RPMI7951 (cell line): ENCODE measurements at regions not wholly inside any gene's neighbourhood (a gene's known extent, or its start where the extent isn't known, plus 50 kb on each side); places are given as distances from the start of the nearest gene placed in this dataset.
"Not testable (repeated sequence)": the region's sequence is repeated elsewhere in the genome, so short reads cannot be mapped to it uniquely, and the experiment has no call there.

Experiments
- DNase-seq: peaks from one replicate; pipeline ENCODE4 v3.0.0-alpha.2; 2012; ENCODE audit warnings: low read depth

DNA sequence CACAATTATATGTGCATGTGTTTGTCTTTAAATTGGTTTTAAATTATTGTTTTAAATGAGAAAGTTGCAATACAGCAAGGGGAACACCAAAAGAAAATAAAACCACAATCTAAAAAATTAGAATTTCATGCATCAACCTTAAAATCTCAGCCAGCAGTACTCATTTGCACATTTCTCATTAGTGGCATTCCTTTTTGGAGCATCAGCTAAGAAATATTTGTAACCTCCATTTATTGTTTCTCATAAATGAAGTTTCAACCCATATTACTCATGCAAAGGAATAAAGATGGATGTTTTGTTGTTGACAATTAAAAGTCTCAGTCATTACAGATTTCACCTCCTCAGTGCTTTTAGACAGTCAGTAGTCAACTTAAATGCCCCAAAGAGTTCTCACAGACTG is 160.1 kb downstream of the TBX15 start:
- DNase-seq: no peak

- no peak for DNase-seq
Observed at GRCh38 chr1:118827636-118828035, 160.5 kb downstream of the TBX15 start.

- no peak for DNase-seq
Observed at GRCh38 chr1:118827207-118827606, 160.9 kb downstream of the TBX15 start.

DNA sequence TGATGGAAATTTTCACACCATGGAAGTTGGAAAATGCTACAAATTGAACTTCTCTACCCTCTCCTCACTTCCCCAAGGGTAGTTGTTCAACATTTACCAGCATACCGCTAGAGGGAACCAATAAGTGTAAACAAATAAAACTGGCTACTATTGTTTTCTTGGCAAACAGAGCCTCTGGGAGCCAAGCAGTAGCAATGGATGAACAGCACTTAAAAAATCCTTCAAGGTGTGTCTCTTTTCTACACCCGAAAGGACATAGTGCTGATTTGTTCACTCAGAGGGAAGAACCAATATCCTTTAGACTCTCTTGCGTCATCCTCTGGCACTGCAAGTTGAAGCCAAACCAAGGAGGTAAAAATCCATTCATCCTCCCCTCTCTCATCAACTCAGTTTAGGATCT is 161.5 kb downstream of the TBX15 start:
- no peak for DNase-seq

- no peak for DNase-seq
Observed at GRCh38 chr1:118825619-118826018, 162.5 kb downstream of the TBX15 start.

GRCh38 chr1:118821801-118822200 is 166.3 kb downstream of the TBX15 start:
- DNase-seq: peak; percentile 5

GRCh38 chr1:118820864-118821263 is 167.3 kb downstream of the TBX15 start:
- DNase-seq: no peak

- DNase-seq: no peak
Observed at GRCh38 chr1:118815909-118816308, 172.2 kb downstream of the TBX15 start.

DNA sequence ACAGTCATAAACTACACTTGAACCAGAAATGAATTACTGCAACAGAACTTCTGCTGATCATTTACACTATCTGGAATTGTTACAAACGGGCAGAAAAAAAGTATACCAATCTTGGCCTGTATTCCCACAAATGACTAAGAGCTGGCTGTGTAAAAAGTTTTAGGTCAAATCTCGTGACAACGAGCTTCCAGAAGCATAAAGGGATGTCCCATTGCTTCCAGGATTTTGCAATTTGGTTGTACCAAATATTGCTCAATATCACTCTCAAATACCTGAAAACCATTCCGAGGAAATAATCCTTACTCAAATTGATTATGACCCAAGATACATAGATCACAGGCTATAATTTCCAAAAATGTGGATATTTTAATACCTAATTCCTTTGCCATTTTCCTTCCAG is 175.6 kb downstream of the TBX15 start:
- no peak for DNase-seq

GRCh38 chr1:118811156-118811555 is 177.0 kb downstream of the TBX15 start:
- DNase-seq: peak; percentile 55

DNA sequence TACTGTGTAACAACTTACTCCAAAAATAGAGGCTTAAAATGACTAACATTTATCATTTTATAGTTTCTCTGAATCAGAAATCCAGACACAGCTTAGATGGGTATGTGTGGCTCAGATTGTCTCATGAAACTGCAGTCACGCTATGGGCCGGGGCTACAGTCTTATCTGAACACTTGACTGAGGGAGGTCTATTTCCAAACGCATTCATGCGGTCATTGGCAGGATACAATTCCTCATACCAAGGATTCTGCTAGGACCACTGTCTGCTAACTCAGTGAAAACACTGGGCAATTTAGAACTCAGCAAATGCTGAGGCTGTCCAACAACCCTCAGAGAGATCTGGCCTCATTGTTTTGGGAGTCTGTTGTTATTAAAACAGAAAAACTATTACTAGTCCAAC is 178.6 kb downstream of the TBX15 start:
- peak; percentile 63 for DNase-seq

DNA sequence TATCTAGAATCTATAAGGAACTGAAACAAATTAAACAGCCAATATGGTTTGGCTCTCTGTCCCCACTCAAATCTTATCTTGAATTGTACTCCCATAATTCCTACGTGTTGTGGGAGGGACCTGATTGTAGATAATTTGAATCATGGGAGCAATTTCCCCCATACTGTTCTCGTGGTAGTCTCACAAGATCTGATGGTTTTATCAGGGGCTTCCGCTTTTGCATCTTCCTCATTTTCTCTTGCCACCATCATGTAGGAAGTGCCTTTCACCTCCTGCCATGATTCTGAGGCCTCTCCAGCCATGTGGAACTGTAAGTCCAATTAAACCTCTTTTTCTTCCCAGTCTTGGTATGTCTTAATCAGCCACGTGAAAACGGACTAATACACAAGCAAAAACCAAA is 185.0 kb downstream of the TBX15 start:
- DNase-seq: not testable (repeated sequence)

GRCh38 chr1:118791094-118791691 is 196.9 kb downstream of the TBX15 start:
- DNase-seq: no peak

GRCh38 chr1:118788463-118788862 is 199.7 kb downstream of the TBX15 start:
- DNase-seq: peak; percentile 32

DNA sequence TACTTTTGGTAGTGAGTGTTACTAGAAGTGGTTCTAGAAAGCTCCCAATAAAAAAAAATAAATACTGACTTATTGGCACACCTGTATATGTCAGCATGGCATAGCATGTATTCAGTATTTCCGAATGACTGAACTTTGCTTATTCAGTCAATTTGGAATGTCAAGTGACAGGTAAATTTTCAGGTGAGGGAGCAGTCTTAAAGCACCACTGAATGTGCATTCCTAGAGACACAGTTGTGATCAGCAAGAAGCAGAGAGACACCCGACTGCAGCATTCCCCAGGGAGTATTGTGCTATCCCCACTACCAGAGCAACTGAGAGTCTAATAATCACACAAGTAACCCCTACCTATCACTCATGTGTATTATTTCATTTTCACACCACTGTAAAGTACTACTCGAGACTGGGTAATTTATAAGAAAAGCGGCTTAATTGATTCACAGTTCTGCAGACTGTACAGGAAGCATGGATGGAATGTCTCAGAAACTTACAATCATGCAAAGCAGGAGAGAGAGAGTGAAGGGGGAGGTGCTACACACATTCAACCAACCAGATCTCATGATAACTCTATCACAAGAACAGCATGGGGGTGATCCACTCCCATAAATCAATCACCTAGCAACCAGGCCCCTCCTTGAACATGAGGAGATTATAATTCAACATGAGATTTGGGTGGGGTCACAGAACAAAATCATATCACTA is 201.5 kb downstream of the TBX15 start:
- DNase-seq: no peak

GRCh38 chr1:118785246-118785645 is 202.9 kb downstream of the TBX15 start:
- DNase-seq: peak; percentile 16

DNA sequence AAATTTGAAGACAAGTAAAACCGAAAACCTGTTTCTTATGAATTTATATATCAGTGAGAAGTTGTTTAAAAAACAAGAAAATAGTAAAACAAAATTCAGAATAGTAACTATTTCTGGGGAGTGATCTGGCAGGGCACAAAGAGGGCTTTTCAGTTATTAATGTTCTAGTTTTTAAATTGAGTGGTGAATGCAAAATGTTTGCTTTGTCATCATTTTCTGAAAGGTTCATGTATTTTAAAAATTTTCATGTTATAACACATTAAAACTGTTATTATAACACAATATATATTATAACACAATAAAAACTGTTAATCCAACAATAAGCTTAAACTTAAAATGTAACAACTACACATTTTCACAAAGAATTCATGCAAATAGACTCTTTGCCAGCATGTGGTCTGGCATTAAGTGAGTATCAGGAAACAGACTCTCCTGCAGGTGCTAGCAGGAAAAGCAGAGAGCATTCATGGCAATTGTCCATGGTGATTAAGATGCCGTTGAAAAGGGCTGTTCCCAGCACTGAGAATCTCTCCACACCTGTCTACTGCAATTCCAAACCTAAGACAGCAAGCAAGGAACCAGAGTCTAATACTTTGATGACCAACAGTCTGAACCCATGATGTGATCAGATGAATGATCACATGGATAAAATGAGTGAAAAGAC is 204.9 kb downstream of the TBX15 start:
- DNase-seq: no peak

GRCh38 chr1:118773656-118774055 is 214.5 kb downstream of the TBX15 start:
- DNase-seq: no peak

DNA sequence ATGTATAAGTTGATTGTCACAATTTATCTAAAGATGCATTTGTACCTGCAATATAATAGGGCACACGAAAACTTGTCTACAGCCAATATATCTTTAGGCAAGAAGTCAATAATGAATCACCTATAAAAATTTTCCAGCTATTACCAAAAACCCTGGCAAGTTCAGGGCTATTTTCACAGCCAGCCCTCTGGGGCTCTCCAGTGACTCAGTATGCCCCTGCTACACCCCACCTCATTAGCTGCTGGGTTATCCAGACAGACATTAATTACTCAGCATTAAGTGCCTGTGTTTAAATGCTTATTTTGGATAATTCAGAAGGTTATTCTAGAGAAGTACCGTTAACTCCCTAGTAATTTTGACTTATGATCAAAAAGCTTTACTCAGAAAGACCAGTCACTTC is 220.2 kb downstream of the TBX15 start:
- DNase-seq: no peak

- no peak for DNase-seq
Observed at GRCh38 chr1:118753976-118754375, 234.2 kb downstream of the TBX15 start.

GRCh38 chr1:118751166-118751565 is 237.0 kb downstream of the TBX15 start:
- DNase-seq: no peak

GRCh38 chr1:118744420-118744819 is 243.7 kb downstream of the TBX15 start:
- DNase-seq: no peak

DNA sequence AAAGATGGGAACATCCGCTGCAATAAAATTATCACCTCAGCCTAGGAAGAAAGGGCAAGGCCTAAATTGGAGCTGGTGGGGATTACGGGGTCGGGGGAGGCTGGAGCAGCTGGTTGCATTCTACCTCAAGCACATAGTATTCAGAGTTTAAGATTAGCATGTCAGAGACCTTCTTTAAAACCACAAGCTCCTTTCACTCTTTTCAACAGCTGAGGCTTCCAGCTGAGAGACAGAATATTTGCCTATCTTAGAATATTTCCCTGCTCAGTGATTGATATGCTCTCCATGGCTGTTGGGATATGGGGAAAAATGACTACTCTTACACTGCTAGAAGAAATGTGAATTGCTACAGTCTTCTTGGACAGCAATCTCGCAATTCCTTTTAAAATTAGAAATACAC is 248.6 kb downstream of the TBX15 start:
- DNase-seq: no peak
